Calu3 (cell line): ENCODE measurements at regions not wholly inside any gene's neighbourhood (a gene's known extent, or its start where the extent isn't known, plus 50 kb on each side); places are given as distances from the start of the nearest gene placed in this dataset.

ENCODE experiments used
- BruUV-seq: library from RNA; stranded (reverse); fragments of 400-500 nt; replicated peaks from 2 replicates; lab custom pipeline; 2021; lab: Mats Ljungman, UMichigan
- CTCF ChIA-PET: fragments of 300-600 bp; sonication (Branson Sonifier 250); formaldehyde crosslinking; loops from one replicate; lab custom pipeline; 2022; ENCODE audit warnings: antibody characterized with exemption; lab: Charles Lee
- DNase-seq: peaks from one replicate; pipeline ENCODE4 v3.0.0; 2022
- H3K27ac Mint-ChIP-seq: one replicate; pipeline ENCODE4 v1.8.0; 2022; ENCODE audit warnings: mixed read lengths; ENCODE audit not compliant: unreplicated experiment
- H3K27me3 Mint-ChIP-seq: one replicate; pipeline ENCODE4 v1.8.0; 2022; ENCODE audit warnings: mixed read lengths; ENCODE audit not compliant: unreplicated experiment
- H3K36me3 Mint-ChIP-seq: one replicate; pipeline ENCODE4 v1.8.0; 2022; ENCODE audit warnings: mild to moderate bottlenecking, moderate library complexity, mixed read lengths; ENCODE audit not compliant: insufficient read depth, unreplicated experiment
- H3K4me1 Mint-ChIP-seq: one replicate; pipeline ENCODE4 v1.8.0; 2022; ENCODE audit warnings: mild to moderate bottlenecking, low read depth, mixed read lengths; ENCODE audit not compliant: unreplicated experiment
- H3K4me3 Mint-ChIP-seq: one replicate; pipeline ENCODE4 v1.8.0; 2022; ENCODE audit warnings: mild to moderate bottlenecking, low read depth, moderate library complexity, mixed read lengths; ENCODE audit not compliant: unreplicated experiment
- H3K9me3 Mint-ChIP-seq: one replicate; pipeline ENCODE4 v1.8.0; 2022; ENCODE audit warnings: low read depth, mixed read lengths; ENCODE audit not compliant: unreplicated experiment
- intact Hi-C: fragments of 100-400 bp; cut with micrococcal nuclease; formaldehyde crosslinking; loops from one replicate; pipeline ENCODE4 v1.10.0; 2022; ENCODE audit not compliant: unreplicated experiment
- TF ChIP-seq, protein P1 (sequence below): fragments of 200-600 bp; IDR thresholded peaks from one replicate; pipeline ENCODE4 v1.8.0; 2022; ENCODE audit warnings: antibody characterized with exemption; ENCODE audit not compliant: unreplicated experiment

DNA sequence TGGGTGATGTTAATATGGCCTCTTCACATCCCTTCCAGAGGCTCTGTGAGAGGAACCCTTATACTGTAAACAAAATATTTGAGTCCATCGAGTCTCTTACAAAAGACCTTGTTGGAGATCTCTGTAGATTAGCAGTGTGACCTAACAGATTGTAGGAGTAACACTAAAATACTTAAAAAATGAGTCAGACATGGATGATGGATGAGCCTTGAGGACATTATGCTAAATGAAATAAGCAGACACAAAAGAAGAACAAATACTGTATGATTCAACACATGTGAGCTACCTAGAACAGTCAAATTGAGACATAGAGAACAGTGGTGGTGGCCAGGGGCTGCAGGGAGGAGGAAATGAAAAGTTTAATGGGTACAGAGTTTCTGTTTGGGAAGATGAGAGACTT, 152.2 kb upstream of the UBL3 start:
- Mint-ChIP-seq H3K36me3 (no peaks in the 10 kb centered on the region), H3K27ac (no peak overlapping the region), H3K4me1 (no peaks in the 10 kb centered on the region), H3K4me3 (no peak overlapping the region), H3K9me3 (no peaks in the 10 kb centered on the region), H3K27me3 (peaks cover 21% of the 10 kb centered on the region)
- BruUV-seq, result no TSS peak
- DNase-seq, result no peak
- CTCF ChIA-PET, result interaction anchor here (0.6 kb wide), 1 partner anchor 110 kb away, joined by 4 read pairs; no protein-coding TSS in a partner anchor
- intact Hi-C loops, result no loop called here
- TF ChIP-seq, protein P1, sequence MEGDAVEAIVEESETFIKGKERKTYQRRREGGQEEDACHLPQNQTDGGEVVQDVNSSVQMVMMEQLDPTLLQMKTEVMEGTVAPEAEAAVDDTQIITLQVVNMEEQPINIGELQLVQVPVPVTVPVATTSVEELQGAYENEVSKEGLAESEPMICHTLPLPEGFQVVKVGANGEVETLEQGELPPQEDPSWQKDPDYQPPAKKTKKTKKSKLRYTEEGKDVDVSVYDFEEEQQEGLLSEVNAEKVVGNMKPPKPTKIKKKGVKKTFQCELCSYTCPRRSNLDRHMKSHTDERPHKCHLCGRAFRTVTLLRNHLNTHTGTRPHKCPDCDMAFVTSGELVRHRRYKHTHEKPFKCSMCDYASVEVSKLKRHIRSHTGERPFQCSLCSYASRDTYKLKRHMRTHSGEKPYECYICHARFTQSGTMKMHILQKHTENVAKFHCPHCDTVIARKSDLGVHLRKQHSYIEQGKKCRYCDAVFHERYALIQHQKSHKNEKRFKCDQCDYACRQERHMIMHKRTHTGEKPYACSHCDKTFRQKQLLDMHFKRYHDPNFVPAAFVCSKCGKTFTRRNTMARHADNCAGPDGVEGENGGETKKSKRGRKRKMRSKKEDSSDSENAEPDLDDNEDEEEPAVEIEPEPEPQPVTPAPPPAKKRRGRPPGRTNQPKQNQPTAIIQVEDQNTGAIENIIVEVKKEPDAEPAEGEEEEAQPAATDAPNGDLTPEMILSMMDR, result no peak

DNA sequence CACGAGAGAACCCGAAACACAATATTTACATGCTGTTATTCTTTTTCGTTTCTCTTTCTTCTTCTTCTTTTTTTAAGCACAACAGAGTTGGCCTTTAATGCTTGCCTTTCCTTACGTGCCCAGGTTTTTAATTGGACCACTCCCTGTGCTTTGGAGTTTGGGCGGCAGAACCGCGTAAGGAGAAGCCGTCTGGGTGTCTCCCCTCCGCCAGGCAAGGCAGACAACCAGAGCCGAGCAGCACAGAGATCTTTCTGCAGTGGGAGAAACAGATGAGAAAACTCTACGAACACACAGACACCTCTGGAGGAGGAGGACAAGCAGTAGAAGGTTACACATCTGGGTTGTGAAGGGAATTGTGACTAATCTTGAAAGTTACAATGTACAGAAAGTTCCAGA, 150.0 kb upstream of the UBL3 start:
- no peaks in the 10 kb centered on the region for H3K36me3 Mint-ChIP-seq
- no peaks in the 10 kb centered on the region for H3K4me1 Mint-ChIP-seq
- intact Hi-C loops, result no loop called here
- H3K27ac Mint-ChIP-seq, result no peak overlapping the region
- no TSS peak for BruUV-seq
- no peak overlapping the region for H3K4me3 Mint-ChIP-seq
- no peak for DNase-seq
- TF ChIP-seq, protein P1, result no peak
- H3K27me3 Mint-ChIP-seq, result peaks cover 12% of the 10 kb centered on the region
- CTCF ChIA-PET, result no interaction called here
- H3K9me3 Mint-ChIP-seq, result no peaks in the 10 kb centered on the region

DNA sequence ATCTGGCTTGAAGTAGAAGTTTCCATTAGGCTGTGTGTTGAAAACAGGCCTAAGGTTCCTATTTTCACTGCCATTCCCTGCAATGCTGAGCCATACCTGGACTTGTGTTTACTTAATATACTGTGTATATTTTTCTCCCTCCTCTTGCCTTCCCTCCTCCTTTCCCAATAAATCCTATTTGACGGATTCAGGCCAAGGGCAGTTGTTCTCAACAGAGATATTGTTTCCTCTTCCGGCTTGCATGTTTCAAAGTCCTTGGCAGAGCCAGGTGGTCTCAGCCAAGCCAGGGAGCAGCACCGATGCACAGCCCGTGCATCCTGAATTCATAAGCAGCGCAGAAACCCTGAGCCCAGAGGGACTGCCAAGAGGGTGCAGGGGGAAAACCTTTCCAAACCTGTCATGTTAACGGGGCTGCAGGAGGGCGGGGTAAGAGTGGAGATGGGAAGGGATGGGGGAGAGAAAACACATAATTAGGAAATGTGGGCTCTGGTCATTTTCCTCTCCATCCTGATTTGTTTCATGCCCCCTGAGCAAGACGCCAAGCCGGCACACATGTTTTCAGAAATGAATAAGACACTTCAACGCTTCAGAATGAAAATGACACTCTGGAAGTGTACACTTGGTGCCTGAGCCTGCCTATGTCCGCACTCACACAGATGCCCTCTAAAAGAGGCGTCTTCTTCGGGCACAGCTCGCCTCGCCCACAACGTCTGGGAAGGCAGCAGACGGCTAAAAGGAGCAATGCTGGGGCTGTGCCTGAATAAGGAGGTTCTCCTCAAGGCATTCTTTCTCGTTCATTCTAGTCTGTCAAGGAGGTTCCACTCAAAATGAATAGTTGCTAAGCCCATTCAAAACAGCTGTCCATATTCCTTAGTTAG, 149.3 kb upstream of the UBL3 start:
- DNase-seq, result no peak
- TF ChIP-seq, protein P1, result no peak
- Mint-ChIP-seq H3K4me1 (no peaks in the 10 kb centered on the region), H3K4me3 (no peak overlapping the region), H3K9me3 (no peaks in the 10 kb centered on the region), H3K27me3 (peaks cover 5% of the 10 kb centered on the region), H3K27ac (no peak overlapping the region), H3K36me3 (no peaks in the 10 kb centered on the region)
- CTCF ChIA-PET, result no interaction called here
- intact Hi-C loops, result no loop called here
- BruUV-seq, result no TSS peak

DNA sequence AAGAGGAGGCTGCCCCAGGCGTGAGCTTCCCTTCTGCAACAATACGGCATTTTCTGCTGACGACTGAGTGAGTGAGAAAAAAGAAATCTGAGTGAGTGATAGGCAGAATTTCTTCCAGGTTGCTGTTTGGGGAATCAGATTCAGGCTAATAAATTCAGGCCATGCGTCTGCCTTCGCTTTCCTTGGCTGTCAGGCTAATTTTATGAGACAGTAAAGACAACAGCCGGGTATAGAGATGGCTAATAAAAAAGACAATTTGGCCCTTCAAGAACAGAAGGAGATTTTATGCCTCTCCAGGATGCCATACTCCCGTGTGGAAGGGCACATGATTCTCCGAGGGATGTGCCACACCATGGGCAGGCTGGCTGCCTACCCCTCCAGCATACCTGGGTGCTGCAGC, 145.9 kb upstream of the UBL3 start:
- Mint-ChIP-seq H3K27ac (no peak overlapping the region), H3K9me3 (no peaks in the 10 kb centered on the region), H3K4me3 (no peak overlapping the region), H3K36me3 (no peaks in the 10 kb centered on the region), H3K27me3 (no peaks in the 10 kb centered on the region), H3K4me1 (no peaks in the 10 kb centered on the region)
- CTCF ChIA-PET, result no interaction called here
- DNase-seq, result no peak
- TF ChIP-seq, protein P1, result no peak
- BruUV-seq, result no TSS peak
- intact Hi-C loops, result no loop called here
